GM18507 (cell line): ENCODE measurements at regions not wholly inside any gene's neighbourhood (a gene's known extent, or its start where the extent isn't known, plus 50 kb on each side); places are given as distances from the start of the nearest gene placed in this dataset.
A peak's percentile ranks its signal among the peaks of the same experiment; 100 is the strongest.

Source experiments
- DNase-seq: peaks from one replicate; pipeline ENCODE4 v3.0.0; 2011; ENCODE audit warnings: low read depth; ENCODE audit not compliant: insufficient read length; ENCODE audit errors: extremely low spot score
- FAIRE-seq: peaks from 2 replicates; lab custom pipeline; 2011; peaks lifted over from hg19 to GRCh38; lab: Jason Lieb, UNC

DNA sequence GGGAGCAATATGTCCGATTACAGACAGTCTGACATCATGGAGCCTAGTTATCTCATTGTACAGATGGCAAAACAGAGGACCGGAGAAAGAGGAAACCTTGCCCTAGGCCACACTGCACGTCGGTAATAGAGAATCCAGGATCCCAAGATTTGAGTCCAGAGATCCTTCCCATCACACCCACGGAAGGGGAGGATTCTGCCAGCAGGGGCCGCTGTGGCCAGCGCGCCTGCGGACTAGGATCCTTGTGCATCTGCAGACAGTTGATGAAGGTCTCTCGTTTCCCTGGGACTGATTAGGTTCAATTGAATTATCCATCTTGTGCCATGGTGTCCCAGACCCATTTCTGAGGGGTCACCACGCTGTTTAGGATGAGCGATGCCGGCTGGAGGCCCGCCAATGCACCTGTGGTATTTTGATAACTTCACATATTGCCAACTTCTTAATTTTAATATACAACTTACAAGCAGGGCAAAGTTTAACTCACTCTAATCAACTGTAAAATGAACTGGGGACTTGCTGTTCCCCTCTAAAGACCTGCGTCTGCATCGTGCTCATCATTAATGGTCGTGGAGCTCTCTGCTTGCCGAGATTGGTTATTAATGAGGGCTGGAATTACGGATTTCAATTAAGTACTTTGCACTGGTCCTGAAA lies 592.7 kb upstream of the BRINP1 start:
- DNase-seq (no peak), FAIRE-seq (peak; percentile 61)

DNA sequence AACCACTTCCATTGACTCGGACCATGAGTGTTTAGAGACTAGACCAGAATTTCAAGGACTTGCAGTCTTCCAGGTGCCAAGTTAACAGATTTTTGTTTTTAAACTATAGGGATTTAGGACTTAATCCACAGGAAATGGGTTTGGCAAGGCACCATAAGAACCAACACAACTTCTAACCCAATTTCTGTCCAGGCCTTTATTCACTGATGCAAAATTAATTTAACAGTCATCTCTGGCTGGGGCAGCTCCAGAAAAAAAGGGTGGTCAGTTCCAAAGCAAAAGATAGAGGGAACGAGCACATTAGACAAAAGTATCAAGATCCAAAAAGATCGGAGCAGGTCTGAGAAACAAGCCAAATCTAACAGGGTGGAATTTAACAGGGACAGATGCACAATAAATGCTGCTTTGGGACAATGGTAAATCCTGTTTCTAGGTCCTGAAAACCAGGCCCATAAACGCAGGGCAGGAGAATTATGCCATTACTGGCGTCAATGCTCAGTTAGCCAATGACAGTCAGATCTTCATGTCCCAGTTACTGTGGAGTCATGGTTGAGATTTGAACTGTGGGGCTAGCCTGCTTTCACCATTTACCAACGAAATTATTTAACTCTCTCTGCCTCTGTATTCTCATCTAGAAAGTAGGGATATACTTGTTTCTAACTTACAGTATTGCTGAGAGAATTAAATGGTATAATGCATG lies 590.8 kb upstream of the BRINP1 start:
- DNase-seq: no peak
- no peak for FAIRE-seq

GRCh38 chr9:119956111-119956510 lies 586.9 kb upstream of the BRINP1 start:
- no peak for DNase-seq
- no peak for FAIRE-seq

- FAIRE-seq: no peak
- DNase-seq: no peak
These were observed 586.0 kb upstream of the BRINP1 start for GRCh38 chr9:119955276-119955675.

DNA sequence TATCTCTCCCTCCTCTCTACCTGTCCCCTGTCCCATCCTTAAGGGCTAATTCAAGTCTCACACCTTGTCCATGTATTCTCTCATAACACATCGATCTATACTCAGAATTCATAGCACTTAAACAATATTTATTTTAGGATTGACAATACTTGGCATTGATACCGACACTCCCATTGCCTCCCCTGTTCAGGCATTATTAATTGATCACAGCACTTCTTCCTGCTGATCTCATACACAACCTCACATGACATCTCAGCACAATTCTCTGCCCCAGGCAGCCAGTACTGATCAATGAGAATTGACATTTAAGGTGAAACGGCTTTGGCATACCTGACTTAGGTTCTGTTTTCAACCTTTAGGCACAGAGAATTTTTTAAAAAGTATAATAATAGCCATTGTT lies 582.4 kb upstream of the BRINP1 start:
- FAIRE-seq (no peak), DNase-seq (no peak)

DNA sequence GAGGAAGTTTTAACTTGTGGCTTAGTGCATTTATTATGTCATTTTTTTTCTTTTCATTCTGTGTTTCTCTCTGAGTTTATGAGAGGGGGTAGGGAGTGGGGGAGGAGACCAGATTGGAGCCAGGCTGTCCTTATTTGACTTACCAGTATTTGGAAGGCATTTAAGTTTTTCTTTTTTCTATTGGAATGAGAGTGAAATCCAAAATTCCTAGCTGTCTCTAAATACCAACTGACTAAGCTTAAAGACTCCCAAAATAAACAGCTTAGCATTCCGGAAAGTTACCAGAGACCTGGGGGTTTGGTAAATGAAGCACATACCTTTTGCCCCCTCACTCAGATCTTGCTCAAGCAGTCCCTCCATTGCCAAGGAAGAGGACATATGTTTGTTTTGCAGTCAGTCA lies 581.9 kb upstream of the BRINP1 start:
- FAIRE-seq (no peak), DNase-seq (no peak)

DNA sequence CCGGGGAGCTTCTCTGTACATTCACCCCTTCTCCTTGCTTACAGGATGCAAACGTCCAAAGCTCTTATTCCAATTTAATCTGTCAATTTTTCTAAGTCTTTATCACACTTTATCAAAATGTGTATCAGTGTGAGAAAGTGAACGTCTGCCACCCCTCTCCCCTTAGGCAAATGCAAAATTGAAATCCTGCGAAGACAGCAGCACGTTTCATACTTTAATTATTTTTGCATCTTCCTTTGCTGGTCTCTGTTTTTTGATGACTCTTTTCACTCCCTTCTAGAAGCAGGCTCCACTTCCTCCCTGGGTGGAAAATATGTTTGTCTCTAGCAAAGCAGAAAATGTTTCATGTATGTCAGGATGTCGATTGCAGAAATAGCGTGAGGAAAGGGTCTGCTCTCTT lies 576.5 kb upstream of the BRINP1 start:
- DNase-seq (no peak), FAIRE-seq (no peak)

DNA sequence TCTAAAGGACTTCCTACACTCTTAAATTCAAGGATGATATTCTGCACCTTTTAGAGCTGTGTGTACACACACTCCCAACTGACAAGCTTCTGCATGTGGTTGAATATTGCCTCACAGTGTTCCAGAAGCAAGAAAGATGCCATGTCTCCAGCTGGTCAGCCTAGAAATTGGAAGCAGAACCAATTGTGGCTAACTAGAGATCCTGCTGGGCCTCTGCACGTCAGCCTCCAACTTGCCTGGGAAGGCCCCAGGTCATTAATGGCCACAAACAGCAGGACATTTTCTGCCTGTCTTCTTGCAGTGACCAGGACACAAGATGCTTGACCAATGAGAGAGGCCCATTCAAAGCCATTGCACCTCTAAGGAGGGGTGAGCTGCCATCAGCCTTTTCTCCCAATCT lies 571.9 kb upstream of the BRINP1 start:
- DNase-seq (no peak), FAIRE-seq (no peak)

GRCh38 chr9:119938871-119939270 lies 569.6 kb upstream of the BRINP1 start:
- no peak for FAIRE-seq
- DNase-seq: no peak

DNA sequence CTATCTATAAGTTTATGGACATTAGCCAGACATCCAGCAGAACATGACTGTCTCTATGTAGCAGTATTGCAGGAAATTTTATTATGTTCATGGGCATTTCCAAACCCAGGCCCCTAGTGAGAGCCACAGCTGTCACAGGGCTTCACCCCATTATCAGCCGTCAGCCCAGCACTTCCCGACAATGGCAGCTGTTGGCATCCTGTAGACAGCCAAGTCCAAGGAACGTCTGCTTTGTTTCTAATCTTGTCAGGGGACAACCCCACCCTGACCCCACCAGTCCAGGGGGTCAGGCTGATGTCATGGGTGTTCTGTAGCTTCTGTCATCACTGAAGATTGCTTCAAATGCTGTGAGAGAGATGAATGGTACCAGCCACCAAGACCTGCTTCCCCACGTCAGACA lies 565.3 kb upstream of the BRINP1 start:
- DNase-seq: no peak
- FAIRE-seq: no peak

GRCh38 chr9:119933191-119933590 lies 564.0 kb upstream of the BRINP1 start:
- FAIRE-seq: no peak
- no peak for DNase-seq

DNA sequence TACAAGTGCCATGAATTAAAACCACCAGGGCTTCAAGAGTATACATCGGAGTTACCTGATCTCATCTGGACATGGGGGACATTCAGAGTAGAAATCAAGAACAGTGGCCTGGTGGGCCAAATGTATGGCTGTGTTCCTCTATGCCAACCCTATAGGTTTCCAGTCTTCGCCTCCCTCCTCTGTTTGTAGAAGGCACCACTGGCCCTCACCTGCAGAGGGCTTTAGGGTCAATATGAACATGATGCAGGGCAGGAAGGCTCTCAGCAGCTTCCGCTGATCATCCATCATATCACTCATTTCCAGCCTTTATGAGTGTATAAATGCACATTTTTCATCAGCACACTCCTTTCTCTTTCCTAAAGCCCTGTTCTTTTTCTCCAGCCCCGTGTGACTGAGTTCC lies 555.5 kb upstream of the BRINP1 start:
- FAIRE-seq: no peak
- DNase-seq: no peak

- no peak for DNase-seq
- no peak for FAIRE-seq
These were observed 547.9 kb upstream of the BRINP1 start for GRCh38 chr9:119917175-119917574.

DNA sequence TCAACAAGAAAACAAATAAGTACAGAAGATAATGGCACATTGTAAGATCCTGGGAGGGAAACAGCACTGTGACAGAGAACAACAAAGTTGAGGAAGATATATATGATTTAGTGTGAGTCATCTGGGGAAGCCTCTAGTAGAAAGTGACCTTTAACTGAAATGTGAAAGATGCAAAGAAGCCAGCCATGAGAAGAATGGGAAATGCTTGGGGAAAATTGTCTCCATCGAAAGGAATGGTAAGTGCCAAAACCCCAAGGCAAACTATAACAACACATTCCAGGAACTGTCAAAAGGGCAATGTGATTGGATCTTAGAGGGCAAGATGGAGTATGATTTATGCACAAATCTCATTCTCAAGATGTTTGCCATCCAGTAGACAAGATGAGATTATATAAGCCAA lies 537.8 kb upstream of the BRINP1 start:
- DNase-seq (no peak), FAIRE-seq (no peak)

- DNase-seq: no peak
- no peak for FAIRE-seq
These were observed 536.5 kb upstream of the BRINP1 start for GRCh38 chr9:119905724-119906123.

DNA sequence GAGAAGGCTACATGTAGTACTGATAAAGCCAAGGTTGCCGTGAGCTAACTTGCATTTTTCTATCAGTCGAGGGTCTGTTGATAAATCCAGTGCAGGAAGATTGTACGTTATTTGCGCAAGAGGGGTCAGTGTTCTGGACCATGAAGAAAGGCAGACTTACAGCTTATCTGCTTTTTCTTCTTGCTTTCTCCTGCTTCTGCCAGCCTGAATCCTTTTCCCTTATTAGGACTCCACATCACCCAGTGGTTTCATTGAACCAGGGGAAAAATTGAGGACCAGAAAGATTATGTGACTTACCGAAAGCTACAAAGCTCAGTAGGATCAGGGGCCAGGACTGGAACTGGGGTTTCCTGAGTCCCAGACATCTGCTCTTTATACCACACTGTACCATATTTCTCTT lies 534.6 kb upstream of the BRINP1 start:
- DNase-seq (no peak), FAIRE-seq (no peak)

DNA sequence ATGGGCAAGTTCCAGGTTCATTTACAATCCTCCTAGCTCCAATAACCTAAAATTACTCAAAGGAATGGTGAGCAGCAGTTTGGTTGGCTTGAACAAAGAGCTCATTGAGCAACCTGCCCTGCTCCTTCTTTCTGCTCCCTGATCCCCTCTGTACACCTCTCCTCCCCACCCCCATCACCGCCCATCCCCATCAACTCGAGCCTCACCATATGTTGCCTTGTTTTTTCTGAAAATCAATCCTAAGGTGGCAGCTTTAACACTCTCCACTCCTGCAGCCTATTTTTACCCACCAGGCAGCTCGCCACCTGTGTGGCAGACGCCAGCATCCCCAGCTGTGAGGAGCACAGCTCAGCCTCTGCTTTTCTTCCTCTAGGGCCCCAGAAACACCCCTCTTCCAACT lies 533.4 kb upstream of the BRINP1 start:
- DNase-seq: no peak
- no peak for FAIRE-seq

GRCh38 chr9:119898316-119898715 lies 529.1 kb upstream of the BRINP1 start:
- DNase-seq (no peak), FAIRE-seq (no peak)

- FAIRE-seq: no peak
- DNase-seq: no peak
These were observed 515.2 kb upstream of the BRINP1 start for GRCh38 chr9:119884438-119884837.

DNA sequence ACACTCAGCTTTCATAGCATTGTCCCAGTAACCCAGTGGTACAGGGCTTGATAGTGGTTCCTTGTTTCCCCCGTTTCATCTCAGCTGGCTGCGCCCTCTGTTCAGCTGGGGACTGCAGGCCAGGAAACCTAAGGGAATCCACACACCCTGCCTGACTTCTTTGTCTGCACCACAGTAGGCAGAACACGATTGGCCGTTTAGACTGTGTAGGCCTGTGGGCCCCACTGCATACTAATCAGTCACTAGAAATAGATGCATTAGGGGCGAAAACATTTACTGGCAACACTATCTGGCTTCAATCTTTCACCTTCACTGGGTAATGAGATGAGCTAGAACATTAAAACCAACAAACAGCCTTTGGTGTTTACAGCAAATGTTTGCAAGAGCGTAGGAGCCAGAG lies 512.7 kb upstream of the BRINP1 start:
- FAIRE-seq: no peak

DNA sequence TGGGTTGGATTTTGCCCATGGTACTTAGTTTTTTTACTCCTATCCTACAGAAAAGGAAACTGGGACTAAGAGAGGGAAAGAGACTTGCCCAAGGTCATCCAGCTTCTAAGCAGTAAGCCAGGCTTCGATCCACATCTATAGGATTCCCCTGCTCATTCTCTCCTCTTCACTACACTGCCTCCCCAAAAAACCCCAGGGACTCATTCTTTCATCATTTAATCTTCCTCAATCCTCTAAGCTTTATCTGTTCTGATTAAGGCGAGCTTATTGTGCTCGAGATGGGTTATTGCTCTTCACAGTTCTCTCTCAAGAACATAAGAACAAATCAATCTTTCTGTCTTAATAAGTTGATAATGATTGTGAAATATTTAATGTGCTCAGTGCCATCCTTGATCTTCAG lies 511.1 kb upstream of the BRINP1 start:
- DNase-seq (no peak), FAIRE-seq (no peak)

More for the DNA sequence above, 512.7 kb upstream of the BRINP1 start:
- DNase-seq: no peak

DNA sequence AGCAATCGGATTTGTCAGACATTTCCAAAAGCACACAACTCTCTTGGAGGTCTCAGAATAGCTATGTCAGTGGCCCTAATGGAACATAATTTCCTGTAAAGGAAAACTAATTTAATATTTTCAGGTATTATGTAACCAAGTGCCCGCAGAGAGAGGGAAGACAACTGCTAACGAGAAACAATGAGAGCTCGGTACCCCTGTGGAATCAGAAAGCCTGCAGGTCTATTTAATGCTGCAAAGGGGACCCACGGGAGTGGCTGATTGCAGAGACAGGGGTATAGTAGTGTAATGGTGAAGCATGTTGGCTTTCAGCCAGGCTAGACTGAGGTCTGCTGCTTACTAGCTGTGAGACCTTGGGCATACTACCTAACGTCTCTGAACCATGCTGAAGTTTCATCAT lies 508.1 kb upstream of the BRINP1 start:
- FAIRE-seq (no peak), DNase-seq (no peak)
